ENCODE measurements at regions not wholly inside any gene's neighbourhood (a gene's known extent, or its start where the extent isn't known, plus 50 kb on each side); places are given as distances from the start of the nearest gene placed in this dataset.

DNA sequence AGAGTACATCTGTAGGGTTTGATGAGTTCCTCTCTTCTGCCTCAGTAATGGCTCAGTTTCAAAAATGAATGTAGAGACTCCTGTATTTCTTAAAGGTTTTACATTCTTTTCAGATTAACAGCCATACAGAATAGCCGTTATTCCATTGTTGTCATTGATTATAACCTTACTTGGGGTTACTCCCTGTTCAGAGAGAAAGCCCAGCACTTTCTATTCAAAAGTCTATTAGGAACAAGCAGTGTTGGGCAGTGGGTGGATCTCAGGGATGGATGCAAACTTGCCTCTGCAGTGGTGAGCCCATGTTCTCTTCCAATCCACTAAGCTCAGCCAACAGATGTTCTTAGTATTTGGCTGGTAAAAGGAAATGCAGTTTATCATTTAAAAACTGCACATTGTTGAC lies 342.6 kb upstream of the E2F7 start:
- Histone ChIP-seq H3K4me2 (ENCODE audit: low read length) (no peak overlapping the region), H3K9ac (ENCODE audit: low read length) (no peak overlapping the region), H2AFZ (ENCODE audit: low read depth, low read length) (no peak overlapping the region), H3K79me2 (ENCODE audit: low read length) (no peaks in the 10 kb centered on the region), H3K4me3 (ENCODE audit: low read length) (no peak overlapping the region), H3K4me1 (ENCODE audit: low read length) (no peaks in the 10 kb centered on the region), H4K20me1 (ENCODE audit: insufficient read depth, low read length) (no peaks in the 10 kb centered on the region), H3K36me3 (replicated peaks; ENCODE audit: low read depth, low read length) (no peaks in the 10 kb centered on the region), H3K27ac (ENCODE audit: low read length) (no peak overlapping the region), H3K9me3 (ENCODE audit: insufficient read depth, low read length) (no peaks in the 10 kb centered on the region), H3K27me3 (ENCODE audit: low read depth, low read length) (peaks cover 3% of the 10 kb centered on the region; the same call in 1 of the 2 replicates)
- TF ChIP-seq, protein P1, sequence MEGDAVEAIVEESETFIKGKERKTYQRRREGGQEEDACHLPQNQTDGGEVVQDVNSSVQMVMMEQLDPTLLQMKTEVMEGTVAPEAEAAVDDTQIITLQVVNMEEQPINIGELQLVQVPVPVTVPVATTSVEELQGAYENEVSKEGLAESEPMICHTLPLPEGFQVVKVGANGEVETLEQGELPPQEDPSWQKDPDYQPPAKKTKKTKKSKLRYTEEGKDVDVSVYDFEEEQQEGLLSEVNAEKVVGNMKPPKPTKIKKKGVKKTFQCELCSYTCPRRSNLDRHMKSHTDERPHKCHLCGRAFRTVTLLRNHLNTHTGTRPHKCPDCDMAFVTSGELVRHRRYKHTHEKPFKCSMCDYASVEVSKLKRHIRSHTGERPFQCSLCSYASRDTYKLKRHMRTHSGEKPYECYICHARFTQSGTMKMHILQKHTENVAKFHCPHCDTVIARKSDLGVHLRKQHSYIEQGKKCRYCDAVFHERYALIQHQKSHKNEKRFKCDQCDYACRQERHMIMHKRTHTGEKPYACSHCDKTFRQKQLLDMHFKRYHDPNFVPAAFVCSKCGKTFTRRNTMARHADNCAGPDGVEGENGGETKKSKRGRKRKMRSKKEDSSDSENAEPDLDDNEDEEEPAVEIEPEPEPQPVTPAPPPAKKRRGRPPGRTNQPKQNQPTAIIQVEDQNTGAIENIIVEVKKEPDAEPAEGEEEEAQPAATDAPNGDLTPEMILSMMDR (IDR thresholded peaks at IDR 0.05; ENCODE audit: low read depth, low read length) = no peak
- TF ChIP-seq EZH2phosphoT487 (IDR thresholded peaks at IDR 0.05; ENCODE audit: low read depth) = no peak

DNA sequence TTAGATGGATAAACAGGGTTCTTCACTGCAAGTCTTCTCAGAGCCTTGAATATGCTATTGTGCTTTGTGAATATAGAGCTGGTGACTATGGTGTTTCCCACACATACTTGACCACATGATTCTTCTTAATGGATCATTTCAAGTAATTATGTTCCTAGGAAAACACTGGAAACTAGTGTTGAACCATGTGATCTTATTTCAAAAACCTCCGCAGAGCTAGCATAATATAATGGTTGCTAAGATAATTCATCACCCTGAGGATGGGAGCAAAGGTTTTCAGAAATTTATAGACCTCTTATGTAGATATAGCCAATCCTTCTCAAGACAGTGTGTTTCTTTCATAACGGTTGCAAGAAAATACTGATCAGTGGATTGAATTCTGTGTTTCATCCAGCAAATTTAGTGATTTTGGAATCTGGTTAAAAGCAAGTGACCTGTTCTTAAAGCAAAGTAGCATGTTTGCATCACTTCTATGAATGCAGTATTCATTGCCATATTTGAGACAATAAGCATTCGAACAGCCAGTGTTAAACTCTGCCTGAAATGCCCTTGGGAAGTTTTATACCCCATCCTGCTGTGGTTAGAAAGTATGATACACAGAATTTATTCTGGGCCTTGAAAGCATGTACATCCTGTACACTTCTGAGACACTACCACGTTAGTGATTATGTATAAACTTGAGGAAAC lies 341.0 kb upstream of the E2F7 start:
- Histone ChIP-seq H3K27ac (ENCODE audit: low read length) (no peak overlapping the region), H3K9ac (ENCODE audit: low read length) (no peak overlapping the region), H3K4me3 (ENCODE audit: low read length) (no peak overlapping the region), H3K27me3 (ENCODE audit: low read depth, low read length) (no peaks in the 10 kb centered on the region), H3K4me2 (ENCODE audit: low read length) (no peak overlapping the region), H3K36me3 (replicated peaks; ENCODE audit: low read depth, low read length) (no peaks in the 10 kb centered on the region), H3K4me1 (ENCODE audit: low read length) (no peaks in the 10 kb centered on the region), H2AFZ (ENCODE audit: low read depth, low read length) (no peak overlapping the region), H4K20me1 (ENCODE audit: insufficient read depth, low read length) (no peaks in the 10 kb centered on the region), H3K9me3 (ENCODE audit: insufficient read depth, low read length) (no peaks in the 10 kb centered on the region), H3K79me2 (ENCODE audit: low read length) (no peaks in the 10 kb centered on the region)
- TF ChIP-seq, protein P1 (IDR thresholded peaks at IDR 0.05; ENCODE audit: low read depth, low read length) = no peak
- no peak for TF ChIP-seq EZH2phosphoT487 (IDR thresholded peaks at IDR 0.05; ENCODE audit: low read depth)

DNA sequence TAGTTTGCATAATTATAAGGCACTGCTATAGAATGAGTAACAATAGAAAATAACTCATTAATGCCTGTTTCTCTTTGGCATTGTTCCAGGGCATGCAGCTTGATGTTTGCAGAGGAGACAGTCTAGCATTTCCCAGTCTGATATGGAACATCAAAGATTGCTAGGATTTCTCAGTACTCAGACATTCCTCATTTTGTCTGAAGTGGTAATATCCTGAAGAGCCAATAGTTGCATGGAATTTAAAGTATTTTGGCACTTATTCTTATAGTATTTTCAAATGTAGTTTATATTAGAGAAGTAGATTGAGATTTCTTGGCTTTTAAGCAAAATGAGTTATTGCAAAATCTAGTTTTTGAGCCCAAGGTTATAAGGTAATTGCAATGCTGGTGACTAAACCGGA lies 337.3 kb upstream of the E2F7 start:
- H4K20me1 ChIP-seq (ENCODE audit: insufficient read depth, low read length) = no peaks in the 10 kb centered on the region
- H3K9ac ChIP-seq (ENCODE audit: low read length) = no peak overlapping the region
- no peak overlapping the region for H3K4me2 ChIP-seq (ENCODE audit: low read length)
- H3K36me3 ChIP-seq (replicated peaks; ENCODE audit: low read depth, low read length) = no peaks in the 10 kb centered on the region
- no peaks in the 10 kb centered on the region for H3K9me3 ChIP-seq (ENCODE audit: insufficient read depth, low read length)
- H3K4me3 ChIP-seq (ENCODE audit: low read length) = no peak overlapping the region
- H3K27ac ChIP-seq (ENCODE audit: low read length) = no peak overlapping the region
- no peaks in the 10 kb centered on the region for H3K27me3 ChIP-seq (ENCODE audit: low read depth, low read length)
- H3K4me1 ChIP-seq (ENCODE audit: low read length) = no peaks in the 10 kb centered on the region
- H2AFZ ChIP-seq (ENCODE audit: low read depth, low read length) = no peak overlapping the region
- TF ChIP-seq, protein P1 (IDR thresholded peaks at IDR 0.05; ENCODE audit: low read depth, low read length) = no peak
- TF ChIP-seq EZH2phosphoT487 (IDR thresholded peaks at IDR 0.05; ENCODE audit: low read depth) = no peak
- no peaks in the 10 kb centered on the region for H3K79me2 ChIP-seq (ENCODE audit: low read length)

DNA sequence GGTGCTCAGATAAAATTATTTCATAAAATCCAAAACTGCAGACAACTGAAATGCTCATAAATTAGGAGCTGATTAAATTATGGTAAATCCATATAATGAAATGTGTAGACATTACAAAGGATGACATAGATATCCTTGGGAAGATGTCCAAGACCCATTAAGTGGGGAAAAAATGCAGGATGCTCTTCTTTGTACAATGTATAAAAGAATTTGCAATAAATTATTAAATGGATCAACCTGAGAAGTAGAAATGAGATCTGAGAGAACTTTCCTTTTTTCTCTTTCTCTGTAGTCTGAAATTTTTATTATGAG lies 336.4 kb upstream of the E2F7 start:
- Histone ChIP-seq H3K79me2 (ENCODE audit: low read length) (no peaks in the 10 kb centered on the region), H3K36me3 (replicated peaks; ENCODE audit: low read depth, low read length) (no peaks in the 10 kb centered on the region), H3K9me3 (ENCODE audit: insufficient read depth, low read length) (no peaks in the 10 kb centered on the region), H3K4me1 (ENCODE audit: low read length) (no peaks in the 10 kb centered on the region), H3K9ac (ENCODE audit: low read length) (no peak overlapping the region), H2AFZ (ENCODE audit: low read depth, low read length) (no peak overlapping the region), H3K4me2 (ENCODE audit: low read length) (no peak overlapping the region), H3K27me3 (ENCODE audit: low read depth, low read length) (no peaks in the 10 kb centered on the region), H4K20me1 (ENCODE audit: insufficient read depth, low read length) (no peaks in the 10 kb centered on the region), H3K4me3 (ENCODE audit: low read length) (no peak overlapping the region), H3K27ac (ENCODE audit: low read length) (no peak overlapping the region)
- no peak for TF ChIP-seq EZH2phosphoT487 (IDR thresholded peaks at IDR 0.05; ENCODE audit: low read depth)
- TF ChIP-seq, protein P1 (IDR thresholded peaks at IDR 0.05; ENCODE audit: low read depth, low read length) = no peak
